Keratinocyte (primary cell): ENCODE measurements at regions not wholly inside any gene's neighbourhood (a gene's known extent, or its start where the extent isn't known, plus 50 kb on each side); places are given as distances from the start of the nearest gene placed in this dataset.

Source experiments
- CTCF ChIP-seq, 3 experiments: IDR thresholded peaks in 1 of 3; conservative IDR thresholded peaks in 1 of 3; optimal IDR thresholded peaks in 1 of 3; 2 replicates in 2 of 3; 3 replicates in 1 of 3; pipeline versions ENCODE3 to v1.5.1; 2011; ENCODE audit warnings: low read length in 3 of 3, mild to moderate bottlenecking in 3 of 3, moderate library complexity in 2 of 3, control low read depth in 1 of 3, inconsistent platforms in 1 of 3; ENCODE audit not compliant: insufficient read depth in 2 of 3; ENCODE audit errors: extremely low read depth in 1 of 3
- EZH2 ChIP-seq: IDR thresholded peaks from one replicate; pipeline ENCODE4 v1.6.1; 2012; ENCODE audit warnings: inconsistent platforms, mild to moderate bottlenecking, low read length, moderate library complexity

- TF ChIP-seq CTCF (optimal IDR thresholded peaks at IDR 0.05 in 1 of 3, IDR thresholded peaks at IDR 0.05 in 1 of 3, conservative IDR thresholded peaks at IDR 0.05 in 1 of 3; ENCODE audit: extremely low read depth in 1 of 3, insufficient read depth in 2 of 3, low read length in 3 of 3) (no peak), EZH2 (no peak)
Observed at GRCh38 chr5:38723426-38723825, 122.4 kb upstream of the OSMR start.
